Caco-2 (cell line): ENCODE measurements at regions not wholly inside any gene's neighbourhood (a gene's known extent, or its start where the extent isn't known, plus 50 kb on each side); places are given as distances from the start of the nearest gene placed in this dataset.

Source experiments
- BruUV-seq: library from RNA; stranded (reverse); fragments of 400-500 nt; replicated peaks from 2 replicates; lab custom pipeline; 2021; lab: Mats Ljungman, UMichigan
- CTCF ChIA-PET: fragments of 300-600 bp; sonication (Branson Sonifier 250); formaldehyde crosslinking; loops from one replicate; lab custom pipeline; 2022; ENCODE audit warnings: antibody characterized with exemption; lab: Charles Lee
- POLR2A ChIA-PET: fragments of 300-600 bp; sonication (Branson Sonifier 250); formaldehyde crosslinking; loops from one replicate; lab custom pipeline; 2022; ENCODE audit warnings: antibody characterized with exemption; lab: Charles Lee
- DNase-seq, 2 experiments: peaks; one replicate each; pipeline versions ENCODE4 v3.0.0 to v3.0.0-alpha.2; 2020 to 2022
- H3K27me3 ChIP-seq: replicated peaks from 2 replicates; pipeline ENCODE4 v1.6.0; 2011; ENCODE audit warnings: low read length; ENCODE audit not compliant: control insufficient read depth, insufficient read depth
- H3K36me3 ChIP-seq: 2 replicates; pipeline ENCODE4 v1.5.1; 2011; ENCODE audit warnings: low read length; ENCODE audit not compliant: control insufficient read depth, insufficient read depth
- H3K4me1 ChIP-seq: fragments of 250-450 bp; sonication (Bioruptor Pico); 2 replicates; pipeline ENCODE4 v1.5.1; 2020; ENCODE audit warnings: mild to moderate bottlenecking
- H3K4me3 ChIP-seq: 2 replicates; pipeline ENCODE4 v1.5.1; 2011; ENCODE audit warnings: low read depth, mild to moderate bottlenecking, control low read depth, low read length
- H3K9me3 ChIP-seq: fragments of 250-450 bp; sonication (Bioruptor Pico); 2 replicates; pipeline ENCODE4 v1.5.1; 2020; ENCODE audit warnings: mild to moderate bottlenecking, moderate library complexity
- H3K27ac Mint-ChIP-seq: one replicate; pipeline ENCODE4 v1.8.0; 2022; ENCODE audit warnings: mixed read lengths; ENCODE audit not compliant: unreplicated experiment
- H3K27me3 Mint-ChIP-seq: one replicate; pipeline ENCODE4 v1.8.0; 2022; ENCODE audit warnings: mixed read lengths; ENCODE audit not compliant: insufficient read depth, unreplicated experiment
- H3K36me3 Mint-ChIP-seq: one replicate; pipeline ENCODE4 v1.8.0; 2022; ENCODE audit warnings: mild to moderate bottlenecking, mixed read lengths; ENCODE audit not compliant: insufficient read depth, unreplicated experiment
- H3K4me1 Mint-ChIP-seq: one replicate; pipeline ENCODE4 v1.8.0; 2022; ENCODE audit warnings: low read depth, mixed read lengths; ENCODE audit not compliant: unreplicated experiment
- H3K4me3 Mint-ChIP-seq: one replicate; pipeline ENCODE4 v1.8.0; 2022; ENCODE audit warnings: mild to moderate bottlenecking, moderate library complexity, mixed read lengths; ENCODE audit not compliant: unreplicated experiment
- H3K9me3 Mint-ChIP-seq: one replicate; pipeline ENCODE4 v1.8.0; 2022; ENCODE audit warnings: mixed read lengths; ENCODE audit not compliant: unreplicated experiment
- CTCF ChIP-seq, 2 experiments: fragments of 200-600 bp in 1 of 2; IDR thresholded peaks; 1 replicate in 1 of 2; 2 replicates in 1 of 2; pipeline versions ENCODE4 v1.5.1 to v1.8.0; 2011 to 2022; ENCODE audit warnings: antibody characterized with exemption in 1 of 2, control low read depth in 1 of 2, inconsistent platforms in 1 of 2, low read depth in 1 of 2, low read length in 1 of 2, mild to moderate bottlenecking in 1 of 2, moderate library complexity in 1 of 2; ENCODE audit not compliant: insufficient read depth in 1 of 2, severe bottlenecking in 1 of 2, unreplicated experiment in 1 of 2
- intact Hi-C: fragments of 100-400 bp; cut with micrococcal nuclease; formaldehyde crosslinking; loops from one replicate; pipeline ENCODE4 v1.10.0; 2022; ENCODE audit not compliant: unreplicated experiment

- no peaks in the 10 kb centered on the region for H3K4me1 ChIP-seq
- H3K36me3 Mint-ChIP-seq: no peaks in the 10 kb centered on the region
- no peak overlapping the region for H3K4me3 Mint-ChIP-seq
- H3K4me1 Mint-ChIP-seq: no peaks in the 10 kb centered on the region
- no TSS peak for BruUV-seq
- H3K36me3 ChIP-seq: no peaks in the 10 kb centered on the region
- DNase-seq: no peak
- H3K4me3 ChIP-seq: no peak overlapping the region
- H3K27me3 Mint-ChIP-seq: no peaks in the 10 kb centered on the region
- POLR2A ChIA-PET: no interaction called here
- intact Hi-C loops: no loop called here
- H3K9me3 ChIP-seq: no peaks in the 10 kb centered on the region
- TF ChIP-seq CTCF (IDR thresholded peaks at IDR 0.05; ENCODE audit: insufficient read depth in 1 of 2, low read depth in 1 of 2, low read length in 1 of 2, severe bottlenecking in 1 of 2, unreplicated experiment in 1 of 2): no peak
- CTCF ChIA-PET: no interaction called here
- no peaks in the 10 kb centered on the region for H3K27me3 ChIP-seq
- H3K9me3 Mint-ChIP-seq: no peaks in the 10 kb centered on the region
- H3K27ac Mint-ChIP-seq: no peak overlapping the region
Measured at GRCh38 chr5:27276119-27276518, 237.7 kb upstream of the CDH9 start.

DNA sequence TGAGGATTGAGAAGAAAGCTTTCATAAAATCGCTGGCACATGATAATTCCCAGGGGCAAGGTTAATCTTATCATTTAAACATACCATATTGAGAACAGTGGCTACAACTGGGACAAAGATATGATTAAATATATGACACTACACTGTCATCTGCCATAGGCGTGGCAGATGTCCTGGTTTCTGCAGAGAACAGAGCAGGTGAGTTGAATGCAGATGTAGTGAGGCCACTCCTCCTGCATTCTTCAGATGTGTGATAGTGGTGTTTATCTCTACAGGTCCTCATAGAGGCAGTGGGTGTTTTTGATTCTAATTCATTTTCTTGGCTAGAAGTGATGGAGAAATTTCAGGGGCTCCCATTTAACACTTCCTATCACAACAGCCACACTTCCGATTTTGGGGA is 237.0 kb upstream of the CDH9 start:
- no peak for DNase-seq

GRCh38 chr5:27269766-27270165 is 231.4 kb upstream of the CDH9 start:
- H3K9me3 Mint-ChIP-seq: peaks cover 2% of the 10 kb centered on the region
- ChIA-PET POLR2A (no interaction called here), CTCF (no interaction called here)
- no peak for TF ChIP-seq CTCF (IDR thresholded peaks at IDR 0.05; ENCODE audit: insufficient read depth in 1 of 2, low read depth in 1 of 2, low read length in 1 of 2, severe bottlenecking in 1 of 2, unreplicated experiment in 1 of 2)
- Histone ChIP-seq H3K27me3 (no peaks in the 10 kb centered on the region), H3K4me1 (no peaks in the 10 kb centered on the region), H3K9me3 (no peaks in the 10 kb centered on the region), H3K36me3 (no peaks in the 10 kb centered on the region), H3K4me3 (no peak overlapping the region)
- BruUV-seq: no TSS peak
- intact Hi-C loops: no loop called here
- DNase-seq: no peak
- H3K4me3 Mint-ChIP-seq: no peak overlapping the region
- H3K4me1 Mint-ChIP-seq: no peaks in the 10 kb centered on the region
- no peaks in the 10 kb centered on the region for H3K27me3 Mint-ChIP-seq
- H3K27ac Mint-ChIP-seq: no peak overlapping the region
- no peaks in the 10 kb centered on the region for H3K36me3 Mint-ChIP-seq

More for the DNA sequence above, 237.0 kb upstream of the CDH9 start:
- no peaks in the 10 kb centered on the region for H3K36me3 ChIP-seq
- Mint-ChIP-seq H3K27ac (no peak overlapping the region), H3K36me3 (no peaks in the 10 kb centered on the region), H3K9me3 (no peaks in the 10 kb centered on the region), H3K4me1 (no peaks in the 10 kb centered on the region), H3K27me3 (no peaks in the 10 kb centered on the region), H3K4me3 (no peak overlapping the region)
- H3K4me3 ChIP-seq: no peak overlapping the region
- BruUV-seq: no TSS peak
- no peaks in the 10 kb centered on the region for H3K4me1 ChIP-seq
- no peaks in the 10 kb centered on the region for H3K9me3 ChIP-seq
- POLR2A ChIA-PET: no interaction called here
- no peak for TF ChIP-seq CTCF (IDR thresholded peaks at IDR 0.05; ENCODE audit: insufficient read depth in 1 of 2, low read depth in 1 of 2, low read length in 1 of 2, severe bottlenecking in 1 of 2, unreplicated experiment in 1 of 2)
- no peaks in the 10 kb centered on the region for H3K27me3 ChIP-seq
- intact Hi-C loops: no loop called here
- CTCF ChIA-PET: no interaction called here
